Activated T-helper 1 cell treated with Interleukin-2 at 50 U/mL for 16 hours (primary cell): ENCODE measurements at regions not wholly inside any gene's neighbourhood (a gene's known extent, or its start where the extent isn't known, plus 50 kb on each side); places are given as distances from the start of the nearest gene placed in this dataset.
"Not testable (repeated sequence)": the region's sequence is repeated elsewhere in the genome, so short reads cannot be mapped to it uniquely, and the experiment has no call there.

Source experiments
- DNase-seq: peaks from one replicate; pipeline ENCODE4 v3.0.0-alpha.2; 2020; ENCODE audit warnings: low read depth

DNA sequence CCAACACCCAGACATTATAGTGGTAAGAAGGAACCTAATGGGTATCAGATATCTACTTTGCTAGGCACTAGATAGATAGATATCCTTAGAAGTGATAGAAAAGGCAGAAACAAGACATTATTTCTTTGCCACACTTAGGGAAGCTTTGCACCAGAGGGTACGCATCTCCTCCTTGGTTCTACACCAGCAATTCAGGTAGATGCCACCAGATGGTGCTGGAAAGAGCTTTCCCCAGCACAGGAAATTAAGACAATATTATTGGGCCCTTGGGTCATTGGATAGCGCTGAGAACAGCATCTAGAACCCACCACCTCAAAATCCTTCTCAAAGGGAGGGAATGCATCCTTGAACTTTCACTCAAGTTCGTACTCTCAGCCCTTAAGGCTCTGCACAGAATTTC, 173.8 kb upstream of the CCL2 start:
- DNase-seq: no peak

DNA sequence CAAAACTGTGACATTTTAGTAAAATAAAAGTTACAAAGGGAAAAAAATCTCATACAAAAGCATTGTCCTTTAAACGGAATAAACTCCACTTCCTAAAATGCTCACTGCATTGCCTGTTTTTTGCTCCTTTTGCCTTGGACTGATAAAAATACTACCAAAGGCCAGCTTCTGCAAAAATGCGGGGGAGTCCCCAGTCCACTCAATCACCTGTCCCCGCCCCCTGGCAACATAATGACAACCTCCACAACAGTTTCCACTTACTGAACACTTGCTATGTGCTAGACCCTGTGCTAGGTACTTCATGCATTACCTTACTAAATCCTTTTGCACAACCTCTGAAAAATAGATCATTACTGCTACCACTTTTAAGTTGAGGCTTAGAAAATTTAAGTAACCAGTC, 172.7 kb upstream of the CCL2 start:
- DNase-seq: no peak

DNA sequence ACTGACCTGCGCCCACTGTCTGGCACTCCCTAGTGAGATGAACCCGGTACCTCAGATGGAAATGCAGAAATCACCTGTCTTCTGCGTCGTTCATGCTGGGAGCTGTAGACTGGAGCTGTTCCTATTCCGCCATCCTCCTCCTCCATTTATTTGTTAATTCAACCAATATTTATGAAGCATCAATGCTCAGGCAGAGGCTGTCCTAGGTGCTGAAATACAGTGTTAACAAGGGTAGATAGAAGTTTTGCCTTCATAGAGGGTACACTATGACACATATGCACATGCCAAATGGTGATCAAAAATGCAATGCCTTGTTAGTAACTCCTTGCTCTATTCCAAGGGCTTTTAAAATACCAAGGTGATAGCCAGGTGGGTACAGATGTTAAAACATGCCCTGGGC, 166.0 kb upstream of the CCL2 start:
- DNase-seq: not testable (repeated sequence)

DNA sequence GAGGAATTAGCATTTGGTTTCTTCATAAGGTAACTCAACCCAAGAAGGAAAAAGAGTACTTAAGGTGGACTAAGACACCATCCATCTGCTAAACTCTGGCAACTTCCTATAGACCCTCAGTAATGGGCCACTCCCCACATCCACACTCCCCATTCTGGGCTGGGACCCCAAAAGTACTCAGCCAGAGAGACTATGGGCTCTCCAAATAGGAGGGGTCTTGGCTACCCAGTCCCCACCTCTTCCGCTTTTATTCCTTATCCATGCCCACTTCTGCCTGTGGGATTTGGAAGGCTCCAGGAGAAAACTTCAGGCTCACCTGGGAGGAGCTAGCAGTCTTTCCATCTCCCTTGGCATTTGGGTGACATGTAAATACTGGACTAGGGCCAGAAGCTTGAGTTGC, 164.5 kb upstream of the CCL2 start:
- DNase-seq: no peak

DNA sequence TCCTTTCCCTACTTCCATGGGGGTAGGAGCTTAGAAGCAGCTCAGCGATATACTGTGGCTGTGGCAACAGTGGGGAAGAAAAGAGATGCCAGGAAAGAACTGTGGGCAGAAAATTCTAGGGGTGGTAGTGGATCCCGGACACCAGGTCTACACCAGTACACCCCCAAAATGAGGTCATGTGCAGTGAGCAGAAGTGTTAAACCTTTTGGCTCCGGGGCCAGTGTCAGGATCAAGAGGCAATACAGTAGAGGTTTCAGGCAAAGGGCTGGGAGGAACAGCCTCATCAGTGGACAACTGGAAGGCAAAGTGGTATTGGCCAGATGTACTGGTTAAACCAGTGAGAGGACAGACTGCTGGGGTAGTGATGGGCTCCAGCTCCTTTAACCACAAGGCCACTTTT, 163.1 kb upstream of the CCL2 start:
- no peak for DNase-seq

DNA sequence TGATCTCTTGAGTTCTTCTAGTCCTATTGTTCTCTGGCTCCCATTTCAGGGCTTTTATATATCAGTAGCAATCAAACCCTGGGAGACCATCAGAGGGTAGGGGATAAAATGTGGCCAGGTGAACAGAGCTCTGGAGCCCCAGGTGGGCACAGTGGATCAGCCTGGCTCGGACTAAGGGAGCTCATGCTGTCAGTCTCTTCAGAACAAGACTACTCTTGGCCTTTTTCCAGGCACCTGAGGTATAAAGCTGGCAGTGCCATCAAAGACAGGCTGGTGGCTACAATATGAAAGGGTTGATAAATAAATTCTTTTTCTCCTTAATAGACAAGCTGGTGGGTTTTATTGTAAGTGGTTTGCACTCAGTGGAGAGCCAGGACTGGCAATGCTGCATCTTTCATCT, 160.0 kb upstream of the CCL2 start:
- no peak for DNase-seq

DNA sequence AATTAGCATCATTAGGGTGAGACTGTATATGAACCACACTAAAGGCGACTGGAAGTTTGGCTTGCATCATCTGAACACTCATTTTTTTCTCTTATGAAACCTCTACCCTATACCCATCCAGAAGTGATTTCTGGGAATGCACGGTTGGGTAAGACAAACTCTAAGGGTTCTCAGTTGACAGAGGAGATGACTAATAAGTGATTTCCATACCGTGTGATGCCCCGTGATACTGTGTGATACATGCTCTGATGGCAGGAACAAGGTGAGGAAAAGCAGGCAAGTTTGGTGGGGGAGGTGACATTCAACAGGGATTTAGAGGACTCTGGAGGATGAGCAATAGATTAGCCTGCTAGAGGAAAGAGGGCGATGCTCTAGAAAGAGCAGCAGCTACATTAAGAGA, 156.4 kb upstream of the CCL2 start:
- no peak for DNase-seq

DNA sequence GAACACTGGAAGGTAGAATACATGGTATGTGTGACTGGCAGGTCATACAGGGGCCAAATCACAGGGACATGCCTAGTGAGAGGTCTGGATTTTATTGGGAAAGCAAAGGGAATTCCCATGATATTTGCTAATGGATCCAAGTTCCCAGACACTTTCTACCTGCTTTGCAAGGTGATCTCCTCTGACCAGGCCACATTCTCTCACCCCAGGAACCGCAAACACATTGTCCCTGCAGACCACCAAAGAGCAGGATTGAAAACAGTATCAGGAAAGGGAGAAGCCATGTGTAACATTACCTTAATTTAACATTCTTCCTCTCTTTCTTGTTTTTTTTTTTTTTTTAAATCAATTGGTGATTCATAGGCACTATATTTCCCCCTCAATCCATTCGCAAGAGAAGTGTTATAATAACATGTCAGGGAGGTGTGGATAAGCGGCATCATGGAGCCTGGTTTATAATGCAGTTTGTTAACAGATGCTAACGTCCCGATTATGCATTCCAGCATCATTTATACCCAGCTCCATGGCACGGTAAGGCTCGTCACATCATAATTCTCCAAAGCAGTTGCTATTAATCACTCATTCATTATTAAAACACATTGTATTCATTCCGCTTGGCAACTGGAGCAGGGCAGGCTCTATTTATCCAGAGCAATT, 155.1 kb upstream of the CCL2 start:
- no peak for DNase-seq

DNA sequence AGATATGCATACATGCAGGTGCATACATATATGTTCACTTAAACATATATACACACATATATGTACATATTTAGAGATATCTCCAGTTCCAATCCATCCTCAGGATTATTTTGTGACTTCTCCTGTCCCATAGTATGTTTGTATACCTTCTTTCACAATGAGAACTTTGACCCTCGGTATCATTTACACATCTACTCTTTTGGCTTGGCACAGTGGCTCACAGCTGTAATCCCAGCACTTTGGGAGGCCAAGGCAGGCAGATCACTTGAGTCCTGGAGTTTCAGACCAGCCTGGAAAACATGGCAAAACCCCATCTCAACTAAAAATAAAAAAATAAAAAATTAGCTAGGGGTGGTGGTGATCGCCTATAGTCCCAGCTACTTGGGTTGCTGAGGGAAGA, 148.1 kb upstream of the CCL2 start:
- no peak for DNase-seq

DNA sequence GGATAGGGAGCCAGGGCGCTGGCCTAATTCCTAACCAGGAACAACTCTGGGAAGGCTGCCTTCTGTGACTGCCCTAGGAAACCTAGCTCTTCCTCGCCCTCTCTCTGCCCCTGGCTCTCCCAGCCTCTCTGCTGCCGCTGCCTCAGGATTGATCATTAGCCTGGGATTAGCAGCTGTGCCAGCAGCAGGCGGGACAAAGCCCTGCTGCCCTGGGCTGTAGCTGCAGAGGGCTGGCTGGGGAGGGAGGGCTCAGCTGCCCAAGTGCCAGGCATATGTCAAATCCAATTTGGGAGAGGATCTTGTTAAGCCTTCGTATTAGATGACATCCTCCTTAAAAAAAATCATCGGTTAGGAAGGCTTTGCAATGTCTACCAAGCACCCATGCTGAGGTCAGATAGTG, 144.8 kb upstream of the CCL2 start:
- no peak for DNase-seq

DNA sequence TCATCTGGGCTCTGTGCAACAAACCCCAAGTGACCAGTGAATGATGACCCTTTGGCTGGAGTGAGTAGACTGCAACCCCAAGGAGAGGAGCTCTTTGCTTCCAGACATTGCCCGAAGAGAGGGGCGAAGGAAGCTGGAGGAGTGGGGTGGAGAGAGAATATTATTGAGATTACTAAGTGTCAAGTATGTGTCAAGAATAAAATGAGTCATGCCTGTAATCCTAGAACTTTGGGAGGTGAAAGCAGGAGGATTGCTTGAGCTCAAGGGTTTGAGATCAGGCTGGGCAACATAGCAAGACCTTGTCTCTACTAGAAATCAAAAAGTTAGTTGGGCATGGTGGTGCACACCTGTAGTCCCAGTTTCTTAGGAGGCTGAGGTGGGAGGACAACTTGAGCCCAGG, 142.0 kb upstream of the CCL2 start:
- no peak for DNase-seq

DNA sequence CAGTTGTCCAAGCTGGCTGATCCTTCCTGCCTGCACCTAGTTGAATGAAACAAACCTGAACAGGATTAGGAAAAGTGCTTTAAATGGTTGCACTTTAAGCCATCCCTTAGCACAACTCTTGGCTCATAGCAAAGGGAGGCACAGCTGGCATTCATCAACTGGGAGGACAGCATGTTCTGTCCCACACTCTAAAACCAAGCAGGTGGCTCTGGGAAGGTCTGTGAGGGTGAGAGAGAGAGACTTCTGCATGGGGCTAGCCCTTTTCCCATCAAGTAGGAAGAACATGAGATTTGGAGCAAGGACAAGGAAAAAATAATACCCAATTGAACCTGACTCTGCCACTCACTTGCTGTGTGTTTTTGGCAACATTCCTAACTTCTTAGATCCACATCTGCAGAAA, 140.9 kb upstream of the CCL2 start:
- no peak for DNase-seq

DNA sequence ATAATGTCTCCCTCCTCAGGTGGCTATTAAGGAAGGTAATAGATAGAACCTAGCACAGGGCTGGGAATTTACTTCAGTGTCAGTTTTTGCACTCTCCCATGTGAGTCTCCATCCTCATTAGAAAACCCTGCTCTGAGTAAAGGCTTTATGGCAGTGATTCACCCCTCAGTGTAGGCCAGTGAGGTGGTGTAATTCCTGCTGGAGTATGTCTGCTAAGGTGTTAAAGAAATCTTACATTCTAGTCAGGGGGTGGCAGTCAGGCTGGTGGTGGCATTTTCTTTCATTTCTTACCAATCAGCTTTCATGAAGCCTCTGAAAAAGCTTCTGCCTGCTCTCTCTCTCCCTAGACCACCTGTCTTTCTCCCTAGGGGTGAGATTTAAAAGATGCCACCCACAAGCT, 138.8 kb upstream of the CCL2 start:
- no peak for DNase-seq

DNA sequence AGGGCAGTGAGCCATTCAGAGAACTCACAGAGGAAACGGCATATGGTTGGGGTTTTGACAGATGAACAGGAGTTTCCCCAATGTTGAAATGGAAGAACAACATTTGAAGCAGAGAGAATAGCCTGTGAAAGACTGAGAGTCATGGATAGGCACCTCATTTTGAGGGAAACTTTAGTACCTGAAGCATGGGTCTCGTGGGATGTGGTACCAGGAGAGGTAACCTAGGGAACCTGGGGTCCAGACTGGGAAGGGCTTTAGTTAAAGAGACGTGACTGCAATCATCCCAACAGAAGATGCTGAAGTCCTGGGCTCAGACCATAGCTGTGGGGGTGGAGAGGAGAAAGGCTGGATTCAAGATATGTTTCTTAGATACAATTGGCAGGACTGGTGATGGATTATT, 137.8 kb upstream of the CCL2 start:
- no peak for DNase-seq

DNA sequence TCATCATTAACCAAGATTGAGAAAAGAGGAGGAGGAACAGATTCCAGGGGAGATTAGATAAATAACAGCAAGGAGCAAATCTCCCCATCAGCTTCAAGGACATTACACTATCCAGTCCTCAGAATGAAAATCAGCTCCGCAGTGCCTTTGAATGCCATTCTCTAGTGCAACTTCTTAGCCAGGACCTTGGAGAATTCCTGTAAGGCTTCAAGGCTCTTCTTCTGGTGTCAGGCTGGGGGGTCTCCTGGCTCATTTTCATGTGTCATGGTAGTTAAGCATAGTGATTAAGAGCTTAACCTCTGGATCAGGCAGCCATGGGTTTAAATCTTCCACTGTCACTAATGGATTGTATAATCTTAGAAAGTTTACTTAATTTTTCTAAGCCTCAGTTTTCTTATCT, 137.3 kb upstream of the CCL2 start:
- DNase-seq: no peak

DNA sequence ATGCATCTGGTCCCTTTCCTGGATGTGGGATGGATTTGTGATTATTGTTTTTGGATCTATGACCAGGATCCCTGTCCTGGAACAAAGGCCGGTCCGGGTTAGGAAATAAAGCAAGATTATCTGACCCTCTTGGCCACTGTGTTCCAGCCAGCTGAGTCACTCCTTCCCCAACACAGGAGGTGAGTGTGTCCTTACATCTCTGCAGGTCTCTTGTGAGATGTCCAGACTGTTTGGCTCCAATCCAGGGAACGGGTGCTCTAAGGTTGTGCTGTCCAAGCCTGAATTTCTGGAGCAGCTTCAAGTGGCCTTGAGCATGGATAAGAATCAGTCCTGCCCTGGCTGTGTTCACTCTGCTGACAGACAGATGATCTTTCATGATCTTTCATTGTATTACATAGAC, 136.5 kb upstream of the CCL2 start:
- no peak for DNase-seq

DNA sequence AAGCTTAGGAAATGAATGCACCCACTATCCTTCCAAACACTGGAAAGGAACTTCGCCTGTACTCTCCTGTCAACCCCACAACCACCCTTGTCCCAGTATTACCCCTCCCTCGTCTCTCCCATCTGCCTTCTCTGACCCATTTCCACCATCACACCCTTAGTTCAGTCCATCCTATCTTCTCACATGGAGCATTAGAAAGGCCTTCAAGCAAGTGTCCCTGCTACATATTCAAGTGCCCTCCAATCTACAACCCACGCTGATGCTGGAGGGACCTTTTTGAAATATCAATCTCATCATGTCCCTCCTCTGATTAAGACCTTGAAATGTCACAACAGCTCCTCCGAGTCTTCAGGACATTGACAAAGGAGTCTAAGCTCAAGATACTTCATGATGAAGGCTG, 133.8 kb upstream of the CCL2 start:
- no peak for DNase-seq

DNA sequence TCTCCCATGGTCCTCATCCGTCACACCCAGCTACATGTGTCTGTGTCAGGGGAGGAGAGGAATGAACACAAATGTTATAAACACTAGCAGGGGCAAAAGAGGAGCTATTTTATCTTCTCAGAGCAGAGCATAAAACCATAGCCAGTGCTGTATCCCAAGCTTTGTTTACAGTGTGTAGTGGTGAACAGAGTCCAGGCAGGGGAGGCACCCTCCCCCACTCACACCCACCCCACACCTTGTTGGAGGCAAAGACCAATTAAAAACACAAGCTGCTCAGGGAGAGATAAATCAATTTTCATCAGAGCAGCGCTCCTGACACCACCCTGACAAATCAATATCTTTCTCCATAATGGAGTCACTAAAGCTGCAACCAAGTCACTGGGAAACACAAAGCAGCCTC, 132.6 kb upstream of the CCL2 start:
- DNase-seq: no peak

DNA sequence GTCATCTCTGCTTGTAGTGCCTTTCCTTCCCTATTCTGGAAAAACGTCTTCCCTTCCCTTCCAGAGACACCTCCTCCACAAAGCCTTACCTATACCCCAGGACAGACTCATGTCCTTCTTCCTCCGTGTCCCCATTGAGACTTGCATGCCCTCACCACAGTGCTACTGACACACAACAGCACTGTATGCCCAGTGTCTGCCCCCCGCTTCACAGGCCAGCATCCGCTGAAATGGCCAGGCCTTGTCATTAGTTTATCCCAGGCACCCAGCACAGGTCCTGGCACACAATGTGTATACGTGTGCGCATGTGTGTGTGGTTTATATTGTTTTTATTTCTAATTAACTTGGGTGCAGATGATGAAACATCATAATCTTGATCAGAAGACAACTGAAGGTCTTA, 130.1 kb upstream of the CCL2 start:
- no peak for DNase-seq

DNA sequence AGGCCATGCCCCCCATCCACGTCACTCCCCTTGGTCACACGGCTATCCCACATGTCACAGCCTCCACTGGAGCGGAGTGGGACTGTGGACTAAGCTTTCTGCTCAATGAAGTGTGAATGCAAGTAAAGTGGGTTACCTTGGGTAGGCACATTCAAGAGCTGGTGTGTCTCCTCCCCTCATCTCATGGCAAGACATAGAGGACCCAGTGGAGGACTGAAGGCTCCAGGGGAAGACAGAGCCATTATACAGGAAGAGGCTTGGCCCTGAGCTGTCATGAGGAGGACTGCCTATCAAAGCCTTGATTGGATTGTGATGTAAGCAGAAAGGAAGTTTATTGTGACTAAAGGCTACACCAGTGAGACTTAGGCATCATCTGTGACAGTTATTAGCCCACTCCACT, 129.2 kb upstream of the CCL2 start:
- no peak for DNase-seq

DNA sequence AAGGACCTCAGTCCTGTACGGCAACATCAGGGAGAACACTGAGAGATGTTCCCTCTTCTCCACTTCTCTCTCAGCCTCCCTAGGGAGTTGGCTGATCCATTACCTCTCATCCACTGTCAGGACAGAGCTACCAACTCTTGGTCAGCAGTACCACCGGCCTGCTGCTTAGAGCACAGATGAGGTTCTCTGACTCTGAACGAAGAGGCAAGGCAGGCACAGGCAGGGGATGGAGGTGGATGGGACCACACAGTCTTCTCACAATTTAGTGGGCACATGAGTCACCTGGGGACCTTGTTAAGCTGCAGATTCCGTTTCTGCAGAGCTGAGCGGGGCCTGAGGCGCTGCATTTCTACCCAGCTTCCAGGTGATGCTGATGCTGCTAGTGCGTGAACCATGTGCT, 128.6 kb upstream of the CCL2 start:
- DNase-seq: no peak

DNA sequence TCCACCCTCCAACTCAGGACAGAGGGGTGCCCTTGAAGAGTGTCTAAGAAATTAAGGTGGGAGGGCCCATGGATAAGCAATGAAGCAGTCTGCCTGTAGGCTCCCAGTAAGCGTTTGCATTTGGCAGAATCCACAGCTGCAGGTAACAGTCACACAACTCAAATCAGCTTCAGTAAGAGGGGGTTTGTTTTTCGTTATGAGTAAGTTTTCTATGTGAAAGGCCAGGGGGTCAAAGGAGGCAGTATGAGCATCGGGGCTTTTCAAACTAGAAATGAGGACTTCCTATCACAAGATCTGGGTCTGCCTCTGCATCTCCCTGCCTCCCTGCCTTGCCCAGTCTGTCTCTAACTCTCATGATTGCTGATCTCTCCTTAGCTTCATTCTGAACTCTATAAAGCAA, 128.1 kb upstream of the CCL2 start:
- no peak for DNase-seq

DNA sequence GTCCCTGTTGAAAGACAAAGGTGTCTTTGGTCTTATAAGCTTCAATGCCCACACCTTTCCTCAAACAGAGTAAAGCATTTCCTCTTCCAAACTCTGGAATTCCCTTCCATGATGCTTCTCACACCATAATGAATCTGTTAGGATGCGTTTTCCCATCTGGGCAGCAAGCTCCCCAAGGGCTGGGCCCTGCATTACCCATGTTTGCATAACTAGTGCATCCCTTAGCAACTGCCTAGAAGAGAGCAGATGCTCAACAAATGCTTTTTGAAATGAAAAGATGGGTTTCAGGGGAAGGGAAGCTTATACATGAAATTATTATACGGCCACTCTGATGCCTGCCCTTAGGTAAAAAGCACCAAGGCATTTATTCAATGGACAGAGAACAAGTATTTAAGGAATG, 124.5 kb upstream of the CCL2 start:
- DNase-seq: no peak

DNA sequence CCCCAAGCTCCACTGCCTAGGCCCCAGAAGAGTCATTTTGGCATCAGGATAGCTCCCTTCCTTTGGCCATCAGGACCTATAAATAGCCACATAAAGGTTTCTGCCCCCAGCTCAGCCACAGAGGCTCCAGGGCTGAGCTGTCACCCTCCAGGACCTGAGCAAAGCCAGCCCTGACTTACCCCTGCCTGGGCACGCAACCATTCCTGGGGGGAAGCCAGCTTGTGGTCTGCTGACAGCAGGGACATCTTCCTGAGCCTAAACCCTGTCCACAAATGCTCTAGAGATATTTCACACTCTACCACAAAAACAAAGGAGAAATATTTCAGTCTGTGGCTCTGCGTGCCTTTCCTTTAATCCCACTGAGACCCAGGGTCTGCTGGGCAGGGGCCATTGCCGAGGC, 123.7 kb upstream of the CCL2 start:
- no peak for DNase-seq

DNA sequence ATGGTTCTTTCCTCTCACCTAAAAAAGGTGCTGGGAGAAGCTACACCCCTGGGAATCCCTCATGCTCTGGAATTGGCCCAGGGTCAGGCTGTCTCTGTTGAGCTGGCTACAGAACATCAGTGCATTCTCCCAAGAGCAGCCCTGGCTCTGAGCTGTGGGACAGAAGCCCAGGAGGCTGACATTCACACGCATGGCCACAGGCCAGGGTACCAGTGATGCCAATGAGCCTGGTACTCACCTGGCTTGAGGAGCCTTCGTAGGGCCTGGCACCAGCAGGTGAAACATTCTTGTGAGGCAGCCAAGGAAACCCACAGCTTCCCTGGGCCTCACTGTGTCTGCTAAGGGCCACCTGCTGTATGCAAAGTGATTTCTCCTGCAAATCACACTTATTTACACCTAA, 121.7 kb upstream of the CCL2 start:
- no peak for DNase-seq
